Memory B cell (primary cell): ENCODE measurements at regions not wholly inside any gene's neighbourhood (a gene's known extent, or its start where the extent isn't known, plus 50 kb on each side); places are given as distances from the start of the nearest gene placed in this dataset.

Experiments
- ATAC-seq: fragments of 150-1000 bp; cut with Tn5 transposase; 2 replicates; pipeline ENCODE4 v1.10.0; 2021; ENCODE audit warnings: low read depth, mild to moderate bottlenecking, moderate library complexity
- DNase-seq, 2 donors: peaks; one replicate each; pipeline ENCODE4 v3.0.0; 2022; ENCODE audit warnings: low spot score in 2 of 2
- H3K27ac Mint-ChIP-seq: one replicate; pipeline ENCODE4 v1.8.0; 2022; ENCODE audit warnings: mild to moderate bottlenecking, moderate library complexity, mixed read lengths
- H3K27me3 Mint-ChIP-seq: one replicate; pipeline ENCODE4 v1.8.0; 2022; ENCODE audit warnings: mixed read lengths
- H3K36me3 Mint-ChIP-seq: one replicate; pipeline ENCODE4 v1.8.0; 2022; ENCODE audit warnings: mild to moderate bottlenecking, mixed read lengths
- H3K4me1 Mint-ChIP-seq: one replicate; pipeline ENCODE4 v1.8.0; 2022; ENCODE audit warnings: mixed read lengths
- H3K4me3 Mint-ChIP-seq: one replicate; pipeline ENCODE4 v1.8.0; 2022; ENCODE audit warnings: mild to moderate bottlenecking, moderate library complexity, mixed read lengths
- H3K9me3 Mint-ChIP-seq: one replicate; pipeline ENCODE4 v1.8.0; 2022; ENCODE audit warnings: mixed read lengths

DNA sequence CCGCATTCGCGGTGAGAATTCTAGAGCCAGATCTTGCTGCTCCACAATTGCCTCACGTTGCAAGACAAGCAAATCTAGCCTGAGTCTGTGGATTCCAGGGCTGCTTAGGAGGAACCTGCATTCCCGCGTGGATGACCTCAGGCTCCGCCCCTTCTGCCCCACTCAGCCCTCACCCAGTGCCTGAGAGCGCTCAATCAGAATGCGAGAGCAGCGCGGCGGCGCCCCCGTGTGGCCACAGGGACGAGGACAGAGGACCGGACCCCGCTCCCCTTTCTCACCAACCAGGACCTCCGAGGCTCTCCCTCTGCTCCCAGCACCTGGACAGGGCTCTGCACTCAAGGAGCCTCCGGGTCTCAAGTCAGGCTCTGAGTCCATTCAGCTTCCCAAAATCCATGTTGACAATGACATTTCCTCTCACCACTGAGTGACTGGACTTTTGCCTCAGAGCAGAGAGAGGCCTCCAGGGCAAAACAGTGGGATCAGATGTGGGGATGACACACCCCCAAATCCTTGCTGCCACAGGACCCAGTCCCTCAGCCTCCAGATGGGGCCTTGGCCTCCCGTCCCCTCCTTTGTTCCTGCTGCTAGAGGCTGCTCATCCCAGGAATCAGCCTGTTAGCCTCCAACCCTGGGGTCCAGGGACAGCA is 52.0 kb downstream of the RPP21 start:
- peaks cover 5% of the 10 kb centered on the region for H3K4me1 Mint-ChIP-seq
- ATAC-seq (peak; percentile 99), DNase-seq (peak; percentile 86 to 90)
- H3K36me3 Mint-ChIP-seq, result no peaks in the 10 kb centered on the region
- H3K27me3 Mint-ChIP-seq, result peaks cover 21% of the 10 kb centered on the region
- no peak overlapping the region for H3K27ac Mint-ChIP-seq
- no peaks in the 10 kb centered on the region for H3K9me3 Mint-ChIP-seq
- H3K4me3 Mint-ChIP-seq, result no peak overlapping the region

GRCh38 chr6:30397697-30398096 is 52.7 kb downstream of the RPP21 start:
- Mint-ChIP-seq H3K27me3 (peaks cover 21% of the 10 kb centered on the region), H3K4me3 (no peak overlapping the region), H3K9me3 (no peaks in the 10 kb centered on the region), H3K4me1 (peaks cover 5% of the 10 kb centered on the region), H3K27ac (no peak overlapping the region), H3K36me3 (no peaks in the 10 kb centered on the region)
- ATAC-seq, result no peak
- no peak for DNase-seq

DNA sequence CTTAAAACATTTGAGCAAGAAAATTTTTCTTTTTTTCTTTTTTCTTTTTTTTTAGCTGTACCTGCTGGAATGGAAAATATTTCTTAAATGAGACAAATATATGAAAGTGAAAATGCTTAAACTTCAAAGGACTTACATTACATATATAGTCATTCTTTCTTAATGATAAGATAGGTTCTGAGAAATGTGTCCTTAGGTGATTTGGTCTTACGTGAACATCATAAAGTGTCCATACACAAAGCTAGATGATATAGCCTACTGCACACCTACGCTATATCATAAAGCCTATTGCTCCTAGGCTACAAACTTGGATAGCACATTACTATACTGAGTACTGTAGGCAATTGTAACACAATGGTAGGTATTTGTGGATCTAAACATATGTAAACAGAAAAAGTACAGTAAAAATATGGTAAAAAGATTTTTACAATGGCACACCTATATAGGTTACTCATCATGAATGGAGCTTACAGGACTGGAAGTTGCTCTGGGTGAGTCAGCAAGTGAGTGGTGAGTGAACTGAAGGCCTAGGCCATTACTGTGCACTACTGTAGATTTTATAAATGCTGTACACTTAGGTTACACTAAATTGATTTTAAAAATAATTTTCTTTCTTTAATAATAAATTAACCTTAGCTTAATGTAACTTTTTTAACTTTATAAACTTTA is 54.6 kb downstream of the RPP21 start:
- peaks cover 5% of the 10 kb centered on the region for H3K4me1 Mint-ChIP-seq
- no peaks in the 10 kb centered on the region for H3K9me3 Mint-ChIP-seq
- DNase-seq (no peak), ATAC-seq (no peak)
- no peak overlapping the region for H3K27ac Mint-ChIP-seq
- no peaks in the 10 kb centered on the region for H3K36me3 Mint-ChIP-seq
- H3K27me3 Mint-ChIP-seq, result peaks cover 24% of the 10 kb centered on the region
- no peak overlapping the region for H3K4me3 Mint-ChIP-seq

DNA sequence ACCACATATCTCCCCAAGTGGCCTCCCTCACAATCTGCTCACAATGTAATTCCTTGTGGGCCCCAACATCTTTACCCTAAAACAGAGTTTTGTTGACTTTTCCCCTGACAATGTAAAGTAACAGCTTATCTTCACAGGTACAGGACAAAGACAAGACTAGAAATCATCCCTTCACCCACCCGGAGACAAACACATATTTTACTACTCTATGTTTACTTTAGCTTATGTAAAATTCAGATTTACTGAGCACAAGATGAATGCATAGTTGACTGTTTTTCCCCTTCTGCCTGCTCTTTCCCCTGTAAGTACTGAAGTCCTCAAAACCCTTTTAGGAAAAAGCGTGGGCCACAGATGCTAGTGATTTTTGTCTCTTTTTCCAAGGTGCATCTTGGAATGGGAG is 61.0 kb downstream of the RPP21 start:
- Mint-ChIP-seq H3K27ac (no peak overlapping the region), H3K36me3 (peaks cover 2% of the 10 kb centered on the region), H3K27me3 (peaks cover 13% of the 10 kb centered on the region)

DNA sequence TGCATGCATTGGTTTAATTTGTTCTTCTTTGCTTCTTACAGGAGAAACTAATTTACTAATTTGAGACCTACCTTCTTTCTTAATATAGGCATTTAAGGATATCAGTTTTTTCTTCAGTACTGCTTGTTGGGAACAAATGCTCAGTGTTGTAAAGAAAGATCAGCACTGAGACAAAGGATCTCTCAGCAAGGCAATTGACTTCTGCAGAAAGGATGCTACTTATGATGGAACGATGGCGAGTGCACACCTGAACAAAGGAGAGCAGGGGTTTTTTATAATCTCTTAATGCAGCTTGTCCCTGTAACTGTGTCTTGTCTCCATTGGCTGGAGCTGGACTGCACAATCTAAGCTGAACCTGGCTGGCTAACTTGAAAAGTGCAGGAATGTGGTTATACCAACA is 64.2 kb downstream of the RPP21 start:
- Mint-ChIP-seq H3K27me3 (peaks cover 21% of the 10 kb centered on the region), H3K4me3 (no peak overlapping the region), H3K36me3 (peaks cover 2% of the 10 kb centered on the region), H3K4me1 (peaks cover 12% of the 10 kb centered on the region), H3K27ac (no peak overlapping the region), H3K9me3 (peaks cover 11% of the 10 kb centered on the region)
- DNase-seq (no peak), ATAC-seq (no peak)

More for the DNA sequence above, 61.0 kb downstream of the RPP21 start:
- Mint-ChIP-seq H3K4me3 (no peak overlapping the region), H3K9me3 (peaks cover 11% of the 10 kb centered on the region), H3K4me1 (peaks cover under 1% of the 10 kb centered on the region)
- DNase-seq (no peak), ATAC-seq (no peak)

DNA sequence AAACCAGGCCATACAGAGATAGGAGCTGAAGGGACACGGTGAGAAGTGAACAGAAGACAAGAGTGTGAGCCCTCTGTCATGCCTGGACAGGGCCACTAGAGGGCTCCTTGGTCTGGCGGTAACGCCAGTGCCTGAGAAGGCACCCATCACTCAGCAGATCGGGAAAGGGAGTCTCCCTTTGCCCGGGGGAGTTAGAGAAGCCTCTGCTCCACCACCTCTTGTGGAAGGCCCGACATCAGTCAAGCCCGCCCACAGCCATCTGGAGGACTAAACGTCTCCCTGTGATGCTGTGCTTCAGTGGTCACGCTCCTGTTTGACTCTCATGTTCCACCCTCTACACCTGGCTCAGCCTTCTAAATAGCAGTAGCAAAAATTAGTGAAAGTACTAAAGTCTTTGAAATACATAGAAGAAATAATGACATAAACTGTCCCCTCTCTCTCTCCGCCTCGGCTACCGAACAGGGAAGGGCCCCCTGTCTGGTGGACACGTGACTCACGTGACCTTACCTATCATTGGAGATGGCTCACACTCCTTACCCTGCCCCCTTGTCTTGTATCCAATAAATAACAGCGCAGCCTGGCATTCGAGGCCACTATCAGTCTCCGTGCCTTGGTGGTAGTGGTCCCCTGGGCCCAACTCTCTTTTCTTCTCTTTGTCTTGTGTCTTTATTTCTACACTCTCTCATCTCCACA is 66.7 kb downstream of the RPP21 start:
- peaks cover 12% of the 10 kb centered on the region for H3K4me1 Mint-ChIP-seq
- peak; percentile 67 for ATAC-seq
- H3K4me3 Mint-ChIP-seq, result peak overlapping the region; percentile 14
- H3K36me3 Mint-ChIP-seq, result peaks cover 2% of the 10 kb centered on the region
- H3K27me3 Mint-ChIP-seq, result peaks cover 24% of the 10 kb centered on the region
- peaks cover 11% of the 10 kb centered on the region for H3K9me3 Mint-ChIP-seq
- no peak overlapping the region for H3K27ac Mint-ChIP-seq
- DNase-seq, result peak; percentile 50 to 58

GRCh38 chr6:30418448-30418847 is 70.9 kb upstream of the HLA-E start:
- ATAC-seq (no peak), DNase-seq (no peak)
- Mint-ChIP-seq H3K36me3 (no peaks in the 10 kb centered on the region), H3K27me3 (peaks cover 19% of the 10 kb centered on the region), H3K9me3 (no peaks in the 10 kb centered on the region), H3K4me1 (peaks cover 2% of the 10 kb centered on the region), H3K27ac (no peak overlapping the region), H3K4me3 (no peak overlapping the region)

DNA sequence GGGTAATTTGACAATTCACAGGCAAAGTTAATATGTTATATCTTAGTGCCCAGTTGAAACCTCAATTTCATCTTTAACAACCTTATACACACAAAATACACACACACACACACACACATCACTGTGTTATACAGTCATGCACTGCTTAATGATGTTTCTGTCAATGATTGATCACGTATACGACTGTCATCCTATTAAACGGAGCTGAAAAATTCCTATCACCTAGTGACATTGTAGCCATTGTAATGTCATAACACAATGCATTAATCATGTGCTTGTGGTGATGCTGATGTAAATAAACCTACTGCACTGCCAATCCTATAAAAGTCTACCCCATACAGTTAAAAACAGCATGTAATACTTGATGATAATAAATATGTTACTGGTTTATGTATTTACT is 64.8 kb upstream of the HLA-E start:
- ATAC-seq, result no peak
- peaks cover 26% of the 10 kb centered on the region for H3K27me3 Mint-ChIP-seq

More for the DNA sequence above, 64.8 kb upstream of the HLA-E start:
- peaks cover 6% of the 10 kb centered on the region for H3K9me3 Mint-ChIP-seq
- peaks cover 5% of the 10 kb centered on the region for H3K4me1 Mint-ChIP-seq
- no peaks in the 10 kb centered on the region for H3K36me3 Mint-ChIP-seq
- DNase-seq, result no peak
- no peak overlapping the region for H3K27ac Mint-ChIP-seq
- H3K4me3 Mint-ChIP-seq, result no peak overlapping the region
